Ovary (tissue), 7 donors: ENCODE measurements at regions not wholly inside any gene's neighbourhood (a gene's known extent, or its start where the extent isn't known, plus 50 kb on each side); places are given as distances from the start of the nearest gene placed in this dataset.

Experiments
- DNase-seq, 5 donors: peaks; one replicate each; pipeline ENCODE4 v3.0.0-alpha.2; 2019 to 2020
- H3K27ac ChIP-seq, 2 donors: fragments of 200-600 bp; one replicate each; pipeline versions ENCODE4 v1.5.1 to v1.8.0; 2019 to 2022
- H3K27me3 ChIP-seq: fragments of 200-600 bp; one replicate; pipeline ENCODE4 v1.8.0; 2022
- H3K36me3 ChIP-seq: fragments of 200-600 bp; sonication (generic); one replicate; pipeline ENCODE4 v1.5.1; 2019
- H3K4me1 ChIP-seq: one replicate; pipeline ENCODE4 v1.8.1; 2013; ENCODE audit warnings: mild to moderate bottlenecking, moderate library complexity; ENCODE audit not compliant: insufficient read depth
- H3K4me3 ChIP-seq: fragments of 200-600 bp; sonication (generic); one replicate; pipeline ENCODE4 v1.5.1; 2017
- H3K9me3 ChIP-seq, 2 donors: fragments of 200-600 bp in 1 of 2; sonication (generic) in 1 of 2; one replicate each; pipeline versions ENCODE4 v1.5.1 to v1.8.1; 2013 to 2019; ENCODE audit warnings: mild to moderate bottlenecking in 1 of 2, moderate library complexity in 1 of 2
- CTCF ChIP-seq, 3 donors: fragments of 450-650 bp in 2 of 3; fragments of 200-600 bp in 1 of 3; IDR thresholded peaks; one replicate each; pipeline versions ENCODE4 v1.5.1 to v1.8.0; 2016 to 2022; ENCODE audit warnings: antibody characterized with exemption in 3 of 3, mild to moderate bottlenecking in 1 of 3
- EP300 ChIP-seq: sonication (generic); formaldehyde crosslinking; IDR thresholded peaks from one replicate; pipeline ENCODE4 v1.6.1; 2017; ENCODE audit warnings: antibody characterized with exemption
- POLR2A ChIP-seq: fragments of 450-650 bp; IDR thresholded peaks from one replicate; pipeline ENCODE4 v1.6.1; 2017; ENCODE audit warnings: antibody characterized with exemption, mild to moderate bottlenecking, moderate library complexity
- WGBS, 3 donors: extraction: QIAGEN DNeasy Blood & Tissue Kit in 1 of 3; methylation state at CpG; one replicate each; pipeline versions ENCODE4 v1.1.5 to v1.1.7; 2013 to 2017; 5-methylcytosine and 5-hydroxymethylcytosine counted together
- intact Hi-C, 4 donors: fragments of 100-400 bp; cut with DNase I; formaldehyde crosslinking; loops; one replicate each; pipeline versions ENCODE4 v1.11.0 to v1.15.1; 2022 to 2023
- donor health status: DM: no; HTN: no; CAD: no; lungs with moderate emphysema.
- donor health status: DM: no; HTN: no; CAD: no.
- donor health status: Bipolar disorder and iron deficiency.
- donor health status: DM: no; HTN: no; CAD: no.
- donor health status: DM: yes; HTN: yes; CAD: no.

GRCh38 chr3:110667216-110667615 is 404.4 kb upstream of the NECTIN3 start:
- TF ChIP-seq CTCF (IDR thresholded peaks at IDR 0.05) (no peak), EP300 (no peak), POLR2A (no peak)
- intact Hi-C loops: no loop called here
- no peaks in the 10 kb centered on the region for H3K36me3 ChIP-seq
- no peak for DNase-seq
- H3K4me3 ChIP-seq: no peak overlapping the region
- H3K4me1 ChIP-seq: no peaks in the 10 kb centered on the region
- H3K27me3 ChIP-seq: no peaks in the 10 kb centered on the region
- H3K27ac ChIP-seq: no peak overlapping the region
- H3K9me3 ChIP-seq: peaks cover 0 to 3% of the 10 kb centered on the region in 2 donors
- 87 to 98% (median 89%) methylated on average over 2 of the region's 2 CpGs for WGBS, 3 donors

GRCh38 chr3:110670407-110670806 is 401.2 kb upstream of the NECTIN3 start:
- intact Hi-C loops: no loop called here

GRCh38 chr3:110677506-110677905 is 394.1 kb upstream of the NECTIN3 start:
- Histone ChIP-seq H3K27ac (no peak overlapping the region), H3K36me3 (no peaks in the 10 kb centered on the region), H3K4me1 (no peaks in the 10 kb centered on the region), H3K9me3 (no peaks in the 10 kb centered on the region), H3K27me3 (no peaks in the 10 kb centered on the region), H3K4me3 (no peak overlapping the region)
- intact Hi-C loops: no loop called here
- TF ChIP-seq POLR2A (no peak), CTCF (IDR thresholded peaks at IDR 0.05) (no peak), EP300 (no peak)
- no peak for DNase-seq
- 26 to 82% (median 71%) methylated on average over 3 of the region's 3 CpGs for WGBS, 3 donors

More at GRCh38 chr3:110670407-110670806, 401.2 kb upstream of the NECTIN3 start:
- TF ChIP-seq POLR2A: no peak
- TF ChIP-seq CTCF (IDR thresholded peaks at IDR 0.05): no peak
- TF ChIP-seq EP300: no peak
- Histone ChIP-seq H3K27ac (no peak overlapping the region), H3K9me3 (peaks cover 0 to 3% of the 10 kb centered on the region in 2 donors), H3K4me1 (no peaks in the 10 kb centered on the region), H3K27me3 (no peaks in the 10 kb centered on the region), H3K36me3 (no peaks in the 10 kb centered on the region), H3K4me3 (no peak overlapping the region)
- DNase-seq: no peak

GRCh38 chr3:110679285-110679684 is 392.3 kb upstream of the NECTIN3 start:
- Histone ChIP-seq H3K27ac (no peak overlapping the region), H3K4me3 (no peak overlapping the region), H3K36me3 (no peaks in the 10 kb centered on the region), H3K4me1 (no peaks in the 10 kb centered on the region), H3K27me3 (no peaks in the 10 kb centered on the region), H3K9me3 (peaks cover 0 to under 1% of the 10 kb centered on the region in 2 donors)
- 47 to 49% (median 47%) methylated on average over 2 of the region's 2 CpGs for WGBS, 3 donors
- intact Hi-C loops: no loop called here
- no peak for DNase-seq
- TF ChIP-seq CTCF (IDR thresholded peaks at IDR 0.05) (no peak), EP300 (no peak), POLR2A (no peak)

GRCh38 chr3:110680450-110680849 is 391.2 kb upstream of the NECTIN3 start:
- TF ChIP-seq POLR2A (no peak), EP300 (no peak), CTCF (IDR thresholded peaks at IDR 0.05) (no peak)
- 67 to 79% (median 77%) methylated on average over 5 of the region's 5 CpGs for WGBS, 3 donors
- Histone ChIP-seq H3K4me1 (no peaks in the 10 kb centered on the region), H3K9me3 (peaks cover 0 to 3% of the 10 kb centered on the region in 2 donors), H3K4me3 (no peak overlapping the region), H3K27me3 (no peaks in the 10 kb centered on the region), H3K27ac (no peak overlapping the region), H3K36me3 (no peaks in the 10 kb centered on the region)
- intact Hi-C loops: no loop called here
- DNase-seq: no peak
